ENCODE measurements at regions not wholly inside any gene's neighbourhood (a gene's known extent, or its start where the extent isn't known, plus 50 kb on each side); places are given as distances from the start of the nearest gene placed in this dataset.

DNA sequence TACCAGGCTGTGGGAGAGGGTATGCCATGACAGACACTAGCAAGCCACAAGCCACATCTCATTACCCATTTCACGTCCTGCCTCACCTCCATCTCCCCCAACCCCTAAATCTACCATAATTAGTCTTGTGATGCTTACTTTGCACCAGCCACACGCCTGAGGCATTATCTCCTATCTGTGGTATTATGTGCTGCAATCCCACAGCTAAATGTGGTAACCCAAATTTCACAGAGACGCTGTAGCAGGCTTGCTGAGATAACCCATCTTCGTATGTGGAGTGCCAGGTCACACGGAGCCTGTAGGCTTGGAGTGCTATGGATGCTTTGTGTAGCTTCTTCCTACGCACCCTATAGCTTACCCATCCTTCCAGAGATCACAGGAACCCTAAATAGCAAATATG, 256.7 kb upstream of the KCNH8 start:
- TF ChIP-seq POLR2A (IDR thresholded peaks at IDR 0.05; ENCODE audit: low read depth, low read length), result no peak
- no peak for TF ChIP-seq POLR2AphosphoS5 (IDR thresholded peaks at IDR 0.05; ENCODE audit: low read depth, low read length)
- no peak for TF ChIP-seq TAF1 (IDR thresholded peaks at IDR 0.05; ENCODE audit: borderline replicate concordance, low read depth, low read length)

Measured in GM12892 (cell line).